ENCODE measurements at regions not wholly inside any gene's neighbourhood (a gene's known extent, or its start where the extent isn't known, plus 50 kb on each side); places are given as distances from the start of the nearest gene placed in this dataset.
"Not testable (repeated sequence)": the region's sequence is repeated elsewhere in the genome, so short reads cannot be mapped to it uniquely, and the experiment has no call there.

DNA sequence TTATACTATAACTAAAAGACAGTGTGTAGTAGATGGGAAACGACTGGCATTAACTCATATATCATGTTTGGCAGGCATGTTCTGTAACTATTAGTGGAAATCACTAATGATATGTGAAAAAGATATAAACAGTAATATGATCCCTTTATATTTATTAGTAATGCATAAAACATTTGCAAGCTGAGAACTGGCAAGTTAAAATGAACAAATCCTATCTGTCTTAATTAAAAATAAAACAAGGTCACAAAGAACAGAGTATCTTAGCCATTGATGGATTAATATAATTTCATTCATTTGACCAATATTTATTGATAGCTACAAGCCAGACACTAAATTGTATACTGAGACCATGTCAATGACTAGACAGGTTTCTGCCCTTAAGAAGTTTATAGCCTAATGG is 154.5 kb downstream of the CRPPA start:
- TF ChIP-seq CTCF (IDR thresholded peaks at IDR 0.05; ENCODE audit: low read depth, low read length) = no peak
- DNase-seq (ENCODE audit: extremely low read depth, low read depth) = no peak

- not testable (repeated sequence) for DNase-seq (ENCODE audit: extremely low read depth, low read depth)
Observed at GRCh38 chr7:16266470-16266869, 154.9 kb downstream of the CRPPA start.

GRCh38 chr7:16265863-16266458 is 155.4 kb downstream of the CRPPA start:
- no peak for DNase-seq (ENCODE audit: extremely low read depth, low read depth)
- TF ChIP-seq CTCF (IDR thresholded peaks at IDR 0.05; ENCODE audit: low read depth, low read length) = no peak

DNA sequence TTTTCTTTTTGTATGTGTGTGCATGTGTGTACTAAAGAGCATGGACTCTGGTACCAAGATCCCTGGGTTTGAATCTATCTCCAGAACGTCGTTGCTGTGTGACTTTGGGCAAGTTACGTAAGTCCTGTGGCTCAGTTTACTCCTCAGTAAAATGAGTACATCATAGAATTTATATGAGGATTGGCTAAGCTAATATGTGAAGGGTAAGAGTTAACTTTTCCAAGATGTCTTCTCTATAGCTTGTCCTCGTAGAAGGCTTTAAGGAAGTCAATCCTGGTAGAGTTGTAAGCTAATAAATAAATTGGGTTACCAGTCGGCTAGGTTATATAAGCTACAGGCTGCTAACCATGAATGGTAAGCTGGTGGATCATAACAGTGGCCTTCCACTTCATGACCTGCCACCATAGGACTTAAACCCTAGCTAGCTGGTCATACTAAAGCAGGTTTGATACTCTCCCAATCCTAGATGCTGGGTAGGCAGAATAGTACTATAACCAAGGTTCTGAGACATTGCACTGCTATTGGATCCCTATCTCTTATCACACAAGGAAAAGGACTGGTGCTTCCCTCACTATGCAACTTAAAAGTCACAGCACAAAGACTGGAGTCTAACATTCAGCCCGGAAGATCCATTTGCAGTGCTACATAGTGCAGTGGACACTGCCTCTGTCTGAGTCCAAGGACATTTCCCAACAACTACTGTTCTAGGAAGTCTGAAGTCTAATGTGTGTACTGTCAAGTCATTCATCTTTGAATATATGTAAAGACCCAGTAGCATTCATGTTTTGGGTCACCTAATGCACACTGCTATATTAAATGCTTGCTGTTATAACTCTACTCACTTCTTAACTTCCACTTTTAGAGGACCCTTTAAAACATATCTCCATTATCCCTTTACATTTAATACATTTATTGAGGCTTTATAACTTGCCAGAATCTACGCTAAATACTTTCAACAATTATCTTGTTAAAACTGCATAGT is 156.2 kb downstream of the CRPPA start:
- DNase-seq (ENCODE audit: extremely low read depth, low read depth) = no peak
- no peak for TF ChIP-seq CTCF (IDR thresholded peaks at IDR 0.05; ENCODE audit: low read depth, low read length)

- TF ChIP-seq CTCF (IDR thresholded peaks at IDR 0.05; ENCODE audit: low read depth, low read length) = no peak
- DNase-seq (ENCODE audit: extremely low read depth, low read depth) = peak; percentile 54
Observed at GRCh38 chr7:16264036-16264819, 157.1 kb downstream of the CRPPA start.

DNA sequence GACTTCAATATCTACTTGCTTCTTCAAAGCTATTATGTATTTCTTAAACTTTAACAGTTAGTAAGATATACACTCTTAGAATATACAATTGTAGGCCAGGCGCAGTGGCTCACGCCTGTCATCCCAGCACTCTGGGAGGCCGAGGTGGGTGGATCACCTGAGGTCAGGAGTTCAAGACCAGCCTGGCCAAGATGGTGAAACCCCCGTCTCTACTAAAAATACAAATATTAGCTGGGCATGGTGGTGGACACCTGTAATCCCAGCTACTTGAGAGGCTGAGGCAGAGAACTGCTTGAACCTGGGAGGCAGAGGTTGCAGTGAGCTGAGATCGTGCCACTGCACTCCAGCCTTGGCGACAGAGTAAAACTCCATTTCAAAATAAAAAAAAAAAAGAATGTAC is 158.0 kb downstream of the CRPPA start:
- not testable (repeated sequence) for DNase-seq (ENCODE audit: extremely low read depth, low read depth)

DNA sequence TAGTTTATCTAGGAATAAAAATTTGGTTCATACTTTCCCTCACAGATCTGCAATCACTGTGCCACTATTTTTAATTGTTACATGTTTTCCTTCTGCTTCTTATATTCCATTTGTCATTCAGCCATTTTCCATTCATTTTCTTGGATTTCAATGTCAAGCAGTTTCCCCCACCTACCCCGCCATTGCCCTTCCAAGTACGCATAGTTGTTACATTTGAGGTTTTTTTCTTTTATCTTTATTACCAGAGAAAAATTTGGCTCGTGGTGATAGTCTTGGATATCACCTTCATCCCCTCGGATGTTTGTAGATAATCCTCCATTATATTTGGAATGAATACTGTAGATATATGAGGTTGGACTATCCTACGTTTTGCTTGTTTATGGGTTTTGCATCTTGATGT is 159.7 kb downstream of the CRPPA start:
- no peak for DNase-seq (ENCODE audit: extremely low read depth, low read depth)
- no peak for TF ChIP-seq CTCF (IDR thresholded peaks at IDR 0.05; ENCODE audit: low read depth, low read length)

- DNase-seq (ENCODE audit: extremely low read depth, low read depth) = no peak
Observed at GRCh38 chr7:16261100-16261499, 160.2 kb downstream of the CRPPA start.

More at GRCh38 chr7:16261100-16261499, 160.2 kb downstream of the CRPPA start:
- no peak for TF ChIP-seq CTCF (IDR thresholded peaks at IDR 0.05; ENCODE audit: low read depth, low read length)
